Activated CD4-positive, alpha-beta memory T cell treated with anti-CD3 and anti-CD28 coated beads, Interleukin-2, amount 10 ng/mL, durations not matched to agents 7 days and 5 days (primary cell): ENCODE measurements at regions not wholly inside any gene's neighbourhood (a gene's known extent, or its start where the extent isn't known, plus 50 kb on each side); places are given as distances from the start of the nearest gene placed in this dataset.

Source experiments
- CTCF ChIA-PET: fragments of 350-600 bp; sonication (Branson Sonifier 250); formaldehyde crosslinking; loops from one replicate; lab custom pipeline; 2021; ENCODE audit warnings: antibody characterized with exemption, inconsistent platforms; lab: Charles Lee
- POLR2A ChIA-PET: fragments of 350-600 bp; sonication (Branson Sonifier 250); formaldehyde crosslinking; loops from one replicate; lab custom pipeline; 2021; ENCODE audit warnings: antibody characterized with exemption; lab: Charles Lee
- DNase-seq: peaks from one replicate; pipeline ENCODE4 v3.0.0-alpha.2; 2020
- H3K27ac Mint-ChIP-seq: one replicate; pipeline ENCODE4 v1.8.0; 2021; ENCODE audit warnings: mild to moderate bottlenecking, mixed read lengths
- H3K27me3 Mint-ChIP-seq: one replicate; pipeline ENCODE4 v1.8.0; 2021; ENCODE audit warnings: mixed read lengths
- H3K36me3 Mint-ChIP-seq: one replicate; pipeline ENCODE4 v1.8.0; 2021; ENCODE audit warnings: low read depth, mixed read lengths
- H3K4me1 Mint-ChIP-seq: one replicate; pipeline ENCODE4 v1.8.0; 2021; ENCODE audit warnings: mixed read lengths
- H3K4me3 Mint-ChIP-seq: one replicate; pipeline ENCODE4 v1.8.0; 2021; ENCODE audit warnings: mild to moderate bottlenecking, mixed read lengths
- H3K9me3 Mint-ChIP-seq: one replicate; pipeline ENCODE4 v1.8.0; 2021; ENCODE audit warnings: mixed read lengths

GRCh38 chr1:93800856-93801255 lies 78.2 kb downstream of the DNTTIP2 start:
- Mint-ChIP-seq H3K27me3 (peaks cover 18% of the 10 kb centered on the region), H3K4me1 (no peaks in the 10 kb centered on the region), H3K9me3 (no peaks in the 10 kb centered on the region), H3K27ac (no peak overlapping the region), H3K36me3 (no peaks in the 10 kb centered on the region), H3K4me3 (no peak overlapping the region)
- CTCF ChIA-PET, result no interaction called here
- POLR2A ChIA-PET, result no interaction called here
- no peak for DNase-seq

GRCh38 chr1:93798291-93798690 lies 80.7 kb downstream of the DNTTIP2 start:
- ChIA-PET POLR2A (no interaction called here), CTCF (interaction anchor here (0.9 kb wide), 1 partner anchor 15 kb away, joined by 3 read pairs; no protein-coding TSS in a partner anchor)
- Mint-ChIP-seq H3K4me3 (no peak overlapping the region), H3K36me3 (no peaks in the 10 kb centered on the region), H3K27ac (no peak overlapping the region), H3K9me3 (no peaks in the 10 kb centered on the region), H3K4me1 (no peaks in the 10 kb centered on the region), H3K27me3 (peaks cover 17% of the 10 kb centered on the region)
- no peak for DNase-seq

DNA sequence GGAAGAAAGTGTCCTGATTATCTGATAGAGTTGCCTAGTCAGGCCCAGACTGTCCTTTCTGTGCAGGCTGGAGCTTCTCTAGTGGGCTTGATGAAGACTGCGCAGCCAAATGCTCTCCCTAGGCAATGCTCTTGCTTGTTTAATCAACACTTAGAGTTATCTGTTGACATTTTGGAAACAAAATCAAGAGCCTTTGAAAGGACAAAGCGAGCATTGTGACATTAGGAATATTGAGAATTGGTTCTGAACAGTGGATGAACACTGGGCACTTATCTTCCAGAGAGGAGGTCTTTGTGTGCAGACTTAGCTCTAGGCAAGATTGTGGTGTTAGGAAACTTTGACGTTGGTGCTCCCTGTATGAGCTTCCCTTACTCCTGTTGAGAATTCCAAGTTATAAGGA lies 94.5 kb downstream of the DNTTIP2 start:
- H3K9me3 Mint-ChIP-seq, result peaks cover 2% of the 10 kb centered on the region
- peaks cover 16% of the 10 kb centered on the region for H3K27me3 Mint-ChIP-seq

DNA sequence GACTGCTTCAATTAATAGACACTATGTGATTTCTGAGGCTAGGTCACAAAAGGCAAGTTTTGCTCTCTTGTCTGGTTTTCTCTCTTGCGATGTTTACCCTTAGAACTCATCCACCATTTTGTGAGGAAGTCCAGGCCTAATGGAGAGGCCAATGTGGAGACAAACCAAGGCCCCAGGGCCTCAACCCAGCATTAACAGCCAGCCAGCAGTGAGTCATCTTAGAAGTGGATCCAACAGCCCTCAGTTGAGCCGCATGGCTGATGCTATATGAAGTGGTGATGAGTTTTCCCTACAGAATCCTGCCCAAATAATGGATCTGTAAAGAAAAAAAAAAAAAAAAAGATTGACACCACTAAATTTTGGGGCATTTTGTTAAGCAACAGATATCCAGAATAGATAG lies 95.1 kb downstream of the DNTTIP2 start:
- ChIA-PET CTCF (interaction anchor here (1.4 kb wide), 1 partner anchor 30 kb away, joined by 5 read pairs; no protein-coding TSS in a partner anchor), POLR2A (no interaction called here)
- H3K4me1 Mint-ChIP-seq, result no peaks in the 10 kb centered on the region
- no peak overlapping the region for H3K4me3 Mint-ChIP-seq
- no peak overlapping the region for H3K27ac Mint-ChIP-seq
- H3K36me3 Mint-ChIP-seq, result no peaks in the 10 kb centered on the region
- H3K9me3 Mint-ChIP-seq, result peaks cover 2% of the 10 kb centered on the region
- DNase-seq, result no peak
- H3K27me3 Mint-ChIP-seq, result peaks cover 14% of the 10 kb centered on the region

More for the DNA sequence above, 94.5 kb downstream of the DNTTIP2 start:
- no peaks in the 10 kb centered on the region for H3K4me1 Mint-ChIP-seq
- H3K36me3 Mint-ChIP-seq, result no peaks in the 10 kb centered on the region
- CTCF ChIA-PET, result interaction anchor here (1.4 kb wide), 1 partner anchor 29 kb away, joined by 5 read pairs; no protein-coding TSS in a partner anchor
- no peak overlapping the region for H3K4me3 Mint-ChIP-seq
- POLR2A ChIA-PET, result no interaction called here
- H3K27ac Mint-ChIP-seq, result no peak overlapping the region
- no peak for DNase-seq

DNA sequence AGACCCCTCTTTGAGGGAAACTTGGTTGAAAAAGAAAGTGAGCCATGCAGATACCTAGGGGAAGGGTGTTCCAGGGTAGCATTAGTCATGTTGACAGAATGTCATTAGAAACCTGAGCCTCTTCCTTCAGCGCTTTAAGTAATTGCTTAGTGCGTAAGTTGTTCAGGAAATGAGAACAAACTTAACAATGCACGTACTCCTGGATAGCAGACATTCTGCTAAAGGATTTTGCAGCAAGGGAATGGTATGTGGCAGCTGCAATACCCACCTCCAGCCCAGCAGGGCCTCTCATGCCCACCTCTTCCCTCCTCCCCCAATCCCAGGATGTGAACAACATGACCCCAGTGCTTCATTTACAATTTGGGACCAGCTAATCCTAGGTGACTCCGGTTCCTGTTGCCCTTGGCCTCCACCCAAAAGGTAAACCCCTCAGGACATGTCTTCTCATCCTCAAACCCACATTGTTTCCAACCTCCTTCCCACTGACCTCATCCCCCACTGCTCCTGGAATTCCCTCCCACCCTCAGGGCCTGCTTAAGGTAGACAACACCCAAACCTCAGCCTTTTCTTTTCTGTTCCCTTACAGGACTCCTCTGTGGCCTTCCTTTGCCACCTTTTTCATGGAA lies 98.0 kb upstream of the BCAR3 start:
- no peaks in the 10 kb centered on the region for H3K36me3 Mint-ChIP-seq
- CTCF ChIA-PET, result no interaction called here

GRCh38 chr1:93778457-93778856 lies 96.8 kb upstream of the BCAR3 start:
- H3K36me3 Mint-ChIP-seq, result no peaks in the 10 kb centered on the region
- H3K4me1 Mint-ChIP-seq, result no peaks in the 10 kb centered on the region
- peaks cover 2% of the 10 kb centered on the region for H3K9me3 Mint-ChIP-seq
- ChIA-PET POLR2A (interaction anchor here (0.8 kb wide), 1 partner anchor 23 kb away, joined by 3 read pairs; no protein-coding TSS in a partner anchor), CTCF (no interaction called here)
- no peak for DNase-seq
- peaks cover 21% of the 10 kb centered on the region for H3K27me3 Mint-ChIP-seq
- no peak overlapping the region for H3K27ac Mint-ChIP-seq
- no peak overlapping the region for H3K4me3 Mint-ChIP-seq

More for the DNA sequence above, 98.0 kb upstream of the BCAR3 start:
- no peak for DNase-seq
- no peak overlapping the region for H3K4me3 Mint-ChIP-seq
- H3K27ac Mint-ChIP-seq, result no peak overlapping the region
- no peaks in the 10 kb centered on the region for H3K4me1 Mint-ChIP-seq
- peaks cover 2% of the 10 kb centered on the region for H3K9me3 Mint-ChIP-seq
- H3K27me3 Mint-ChIP-seq, result peaks cover 18% of the 10 kb centered on the region
- POLR2A ChIA-PET, result no interaction called here

- Mint-ChIP-seq H3K9me3 (peaks cover 2% of the 10 kb centered on the region), H3K27me3 (peaks cover 21% of the 10 kb centered on the region), H3K27ac (no peak overlapping the region), H3K4me1 (no peaks in the 10 kb centered on the region), H3K4me3 (no peak overlapping the region), H3K36me3 (no peaks in the 10 kb centered on the region)
- CTCF ChIA-PET, result no interaction called here
- DNase-seq, result no peak
- POLR2A ChIA-PET, result no interaction called here
Measured at GRCh38 chr1:93777255-93777654, 95.6 kb upstream of the BCAR3 start.

GRCh38 chr1:93776728-93777127 lies 95.1 kb upstream of the BCAR3 start:
- Mint-ChIP-seq H3K4me1 (no peaks in the 10 kb centered on the region), H3K4me3 (no peak overlapping the region), H3K36me3 (no peaks in the 10 kb centered on the region), H3K9me3 (peaks cover 2% of the 10 kb centered on the region), H3K27me3 (peaks cover 19% of the 10 kb centered on the region), H3K27ac (no peak overlapping the region)
- POLR2A ChIA-PET, result no interaction called here
- CTCF ChIA-PET, result no interaction called here
- no peak for DNase-seq

DNA sequence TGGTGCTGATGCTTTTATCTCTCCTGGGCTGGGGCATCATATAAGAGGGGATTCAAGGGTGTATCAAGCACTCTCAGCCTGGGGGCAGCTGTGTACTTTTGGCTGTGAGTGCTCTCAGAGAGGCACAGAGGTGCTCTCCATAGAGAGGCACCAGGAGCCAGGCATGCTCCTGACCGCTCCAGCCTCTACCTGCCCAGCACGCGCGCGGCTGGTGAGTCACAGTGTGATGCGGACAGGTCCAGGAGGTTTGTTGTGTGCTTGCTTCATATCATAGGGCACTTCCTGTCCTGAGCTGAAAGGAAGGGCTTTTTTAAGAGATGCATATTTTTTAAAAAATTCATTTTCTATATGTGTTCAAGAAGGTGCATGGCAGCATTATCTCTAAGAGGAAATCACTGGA lies 93.6 kb upstream of the BCAR3 start:
- H3K27ac Mint-ChIP-seq, result no peak overlapping the region
- ChIA-PET POLR2A (no interaction called here), CTCF (no interaction called here)
- H3K4me3 Mint-ChIP-seq, result no peak overlapping the region
- no peaks in the 10 kb centered on the region for H3K4me1 Mint-ChIP-seq
- peaks cover 2% of the 10 kb centered on the region for H3K9me3 Mint-ChIP-seq
- peaks cover 17% of the 10 kb centered on the region for H3K27me3 Mint-ChIP-seq
- no peak for DNase-seq
- no peaks in the 10 kb centered on the region for H3K36me3 Mint-ChIP-seq

DNA sequence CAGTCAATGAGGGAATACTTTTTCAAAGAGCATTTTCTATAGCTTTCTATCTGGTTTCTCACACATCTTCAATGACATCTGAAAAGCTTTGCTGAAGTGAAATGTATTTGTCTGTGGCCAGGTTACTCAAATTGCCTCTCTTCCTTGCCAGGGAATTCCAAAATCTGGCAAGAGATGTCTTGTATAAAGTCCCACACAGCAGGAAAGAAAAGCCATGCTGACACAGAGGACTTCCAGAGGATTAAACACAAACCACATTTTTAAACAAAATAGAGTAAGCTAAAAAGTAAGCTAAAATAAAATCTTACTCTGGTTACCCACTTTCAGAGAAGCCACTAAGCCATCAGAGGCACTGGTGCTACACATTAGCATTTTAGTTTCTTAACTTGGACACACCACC lies 93.1 kb upstream of the BCAR3 start:
- Mint-ChIP-seq H3K27me3 (peaks cover 18% of the 10 kb centered on the region), H3K4me3 (no peak overlapping the region), H3K9me3 (no peaks in the 10 kb centered on the region), H3K27ac (no peak overlapping the region), H3K4me1 (no peaks in the 10 kb centered on the region), H3K36me3 (no peaks in the 10 kb centered on the region)
- no peak for DNase-seq
- POLR2A ChIA-PET, result no interaction called here
- CTCF ChIA-PET, result no interaction called here

DNA sequence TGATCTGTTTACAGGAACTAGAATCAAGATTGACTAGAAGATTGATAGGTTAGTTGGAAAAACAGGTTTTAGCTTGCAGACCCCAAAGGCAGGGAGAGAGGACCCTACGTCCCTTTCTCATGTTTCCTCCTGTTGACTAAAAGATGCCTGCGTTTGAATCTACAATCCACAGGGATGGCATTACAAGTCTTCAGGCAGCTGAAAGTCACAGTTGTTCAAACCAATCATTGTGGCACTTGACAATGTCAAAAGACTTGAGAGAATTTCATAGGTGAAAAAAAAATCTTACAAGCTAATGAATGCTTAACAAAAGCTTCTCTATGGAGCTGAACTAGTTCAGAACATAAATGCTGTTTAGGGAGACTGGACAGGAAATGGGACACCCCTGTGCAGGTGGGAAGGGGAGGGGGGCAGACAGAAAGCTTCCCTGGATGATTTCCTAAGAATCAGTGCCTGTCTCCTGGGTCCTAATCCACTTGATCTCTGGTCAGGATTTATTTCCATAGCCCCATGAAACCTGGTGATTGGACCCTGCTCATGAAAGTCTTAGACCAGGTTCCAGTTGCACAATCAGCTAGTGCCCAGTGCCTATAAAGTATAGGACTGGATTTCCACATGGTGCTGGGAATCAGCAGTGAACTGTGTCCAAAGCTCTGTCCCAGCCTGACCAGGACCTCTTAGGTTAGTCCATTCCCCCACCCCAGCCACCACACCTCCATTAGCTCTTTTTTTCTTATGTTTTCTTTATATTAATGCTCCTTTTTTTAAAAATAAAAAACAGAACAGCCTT lies 91.6 kb upstream of the BCAR3 start:
- Mint-ChIP-seq H3K36me3 (no peaks in the 10 kb centered on the region), H3K4me3 (no peak overlapping the region), H3K4me1 (no peaks in the 10 kb centered on the region), H3K9me3 (no peaks in the 10 kb centered on the region), H3K27me3 (peaks cover 18% of the 10 kb centered on the region), H3K27ac (no peak overlapping the region)
- ChIA-PET POLR2A (no interaction called here), CTCF (no interaction called here)
- no peak for DNase-seq

DNA sequence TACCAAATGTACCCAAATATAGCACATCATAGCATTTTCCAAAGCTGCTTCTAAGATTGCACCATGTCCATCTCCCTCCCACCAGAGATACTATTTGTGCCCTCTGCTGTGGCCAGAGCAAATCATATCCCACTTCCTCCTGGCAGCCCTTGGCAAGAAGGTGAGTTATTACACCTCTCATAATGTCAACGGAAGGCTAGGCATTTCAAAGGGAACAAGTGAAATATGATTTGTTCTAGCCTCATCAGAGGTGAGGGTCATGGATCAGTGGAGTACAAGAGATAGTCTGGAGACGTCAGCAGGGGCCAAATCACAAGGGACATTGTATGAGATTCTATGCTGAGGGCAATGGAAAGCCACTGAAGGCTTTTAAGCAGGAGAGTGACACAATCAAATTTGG lies 90.2 kb upstream of the BCAR3 start:
- no peak overlapping the region for H3K27ac Mint-ChIP-seq

DNA sequence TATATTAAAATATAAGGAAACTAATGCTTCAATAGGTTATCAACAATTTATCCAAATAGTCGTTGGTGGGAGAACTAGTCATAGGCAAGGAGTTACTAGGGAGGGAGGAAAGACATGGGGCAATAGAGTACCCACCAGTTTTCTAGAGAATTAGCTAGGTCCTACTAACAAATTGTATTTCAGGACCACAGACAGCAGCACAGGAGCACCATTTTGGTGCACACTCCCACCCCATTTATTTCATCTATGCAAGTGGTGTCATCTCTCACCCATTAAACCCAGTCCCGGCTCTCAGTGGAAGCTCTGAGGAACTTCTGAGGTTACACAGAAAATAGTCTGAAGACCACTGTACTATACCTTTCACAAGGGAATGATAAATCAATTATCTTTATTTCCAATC lies 89.0 kb upstream of the BCAR3 start:
- peaks cover 14% of the 10 kb centered on the region for H3K4me1 Mint-ChIP-seq
- POLR2A ChIA-PET, result interaction anchor here (1.2 kb wide), 1 partner anchor 77 kb away, joined by 4 read pairs; no protein-coding TSS in a partner anchor
- CTCF ChIA-PET, result no interaction called here
- H3K27me3 Mint-ChIP-seq, result peaks cover 16% of the 10 kb centered on the region
- no peak overlapping the region for H3K4me3 Mint-ChIP-seq
- no peak overlapping the region for H3K27ac Mint-ChIP-seq
- no peak for DNase-seq
- H3K9me3 Mint-ChIP-seq, result no peaks in the 10 kb centered on the region
- H3K36me3 Mint-ChIP-seq, result no peaks in the 10 kb centered on the region

More for the DNA sequence above, 90.2 kb upstream of the BCAR3 start:
- Mint-ChIP-seq H3K27me3 (peaks cover 19% of the 10 kb centered on the region), H3K4me1 (peaks cover 8% of the 10 kb centered on the region), H3K4me3 (no peak overlapping the region), H3K36me3 (no peaks in the 10 kb centered on the region), H3K9me3 (no peaks in the 10 kb centered on the region)
- no peak for DNase-seq
- ChIA-PET CTCF (interaction anchor here (1.0 kb wide), 1 partner anchor 40 kb away, joined by 3 read pairs; no protein-coding TSS in a partner anchor), POLR2A (no interaction called here)
